A673 (cell line): ENCODE measurements at regions not wholly inside any gene's neighbourhood (a gene's known extent, or its start where the extent isn't known, plus 50 kb on each side); places are given as distances from the start of the nearest gene placed in this dataset.

ENCODE experiments used
- BruUV-seq: library from RNA; stranded (reverse); fragments of 400-500 nt; replicated peaks from 2 replicates; lab custom pipeline; 2021; lab: Mats Ljungman, UMichigan
- CTCF ChIA-PET: fragments of 300-600 bp; sonication (Branson Sonifier 250); formaldehyde crosslinking; loops from one replicate; lab custom pipeline; 2022; ENCODE audit warnings: antibody characterized with exemption; lab: Charles Lee
- POLR2A ChIA-PET: fragments of 300-600 bp; sonication (Branson Sonifier 250); formaldehyde crosslinking; loops from one replicate; lab custom pipeline; 2022; ENCODE audit warnings: antibody characterized with exemption; ENCODE audit not compliant: low non-redundant PET; lab: Charles Lee
- DNase-seq: peaks from one replicate; pipeline ENCODE4 v3.0.0-alpha.2; 2015; ENCODE audit warnings: low spot score
- H3K27ac ChIP-seq: fragments of 200-600 bp; sonication (generic); 2 replicates; pipeline ENCODE4 v1.5.1; 2016; ENCODE audit warnings: mixed run types, low read depth, mild to moderate bottlenecking, mixed read lengths, antibody characterized with exemption, low read length; ENCODE audit not compliant: poor library complexity, severe bottlenecking
- H3K27me3 ChIP-seq: fragments of 200-600 bp; sonication (generic); replicated peaks from 2 replicates; pipeline ENCODE4 v1.6.1; 2017; ENCODE audit warnings: mixed run types, low read depth, mild to moderate bottlenecking, mixed read lengths, antibody characterized with exemption, low read length; ENCODE audit not compliant: insufficient read depth, poor library complexity
- H3K36me3 ChIP-seq: fragments of 200-600 bp; sonication (generic); 2 replicates; pipeline ENCODE4 v1.6.1; 2016; ENCODE audit warnings: mixed run types, mild to moderate bottlenecking, mixed read lengths, antibody characterized with exemption, low read length; ENCODE audit not compliant: insufficient read depth, poor library complexity, severe bottlenecking
- H3K4me1 ChIP-seq: fragments of 200-600 bp; sonication (generic); 2 replicates; pipeline ENCODE4 v1.6.1; 2017; ENCODE audit warnings: mixed run types, mild to moderate bottlenecking, mixed read lengths, antibody characterized with exemption, low read length; ENCODE audit not compliant: insufficient read depth, poor library complexity, severe bottlenecking
- H3K4me3 ChIP-seq: fragments of 200-600 bp; sonication (generic); 2 replicates; pipeline ENCODE4 v1.5.1; 2016; ENCODE audit warnings: low read depth, mixed run types, mild to moderate bottlenecking, mixed read lengths, low read length; ENCODE audit not compliant: poor library complexity, severe bottlenecking
- H3K9me3 ChIP-seq: fragments of 200-600 bp; sonication (generic); 2 replicates; pipeline ENCODE4 v1.6.1; 2016; ENCODE audit warnings: mixed run types, low read depth, mild to moderate bottlenecking, mixed read lengths, antibody characterized with exemption, low read length; ENCODE audit not compliant: poor library complexity, severe bottlenecking
- CTCF ChIP-seq: fragments of 300-800, 200-600 bp; sonication (generic); conservative IDR thresholded peaks from 2 replicates; pipeline ENCODE4 v1.5.1; 2017; ENCODE audit warnings: low read depth, mild to moderate bottlenecking, antibody characterized with exemption, low read length, moderate library complexity, mixed read lengths
- EZH2 ChIP-seq: fragments of 200-600 bp; sonication (generic); IDR thresholded peaks from 2 replicates; pipeline ENCODE4 v1.6.1; 2017; ENCODE audit warnings: borderline replicate concordance, low read depth, mild to moderate bottlenecking, mixed read lengths, antibody characterized with exemption, low read length; ENCODE audit not compliant: poor library complexity, severe bottlenecking
- intact Hi-C: fragments of 100-400 bp; cut with micrococcal nuclease; formaldehyde crosslinking; loops from one replicate; pipeline ENCODE4 v1.10.0; 2022; ENCODE audit not compliant: unreplicated experiment

DNA sequence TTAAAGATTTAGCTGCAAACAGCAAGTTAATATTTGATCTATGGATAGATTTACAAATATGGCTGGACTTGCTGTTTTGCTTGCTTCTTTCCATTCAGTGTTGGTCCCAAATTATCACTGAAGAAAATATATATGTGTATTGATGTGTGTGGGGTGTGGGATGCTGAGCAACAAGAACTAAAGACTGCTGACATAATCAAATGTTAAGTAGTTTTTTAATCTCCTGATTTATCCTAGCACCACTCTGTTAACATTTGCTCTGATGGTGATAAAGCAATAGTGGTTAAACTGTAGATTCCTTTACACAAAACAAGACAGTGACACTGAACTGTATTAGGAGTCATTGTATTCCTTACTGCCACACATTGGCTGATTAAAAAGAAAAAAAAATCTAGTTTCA is 1023.5 kb upstream of the B3GALT2 start:
- no TSS peak for BruUV-seq
- CTCF ChIA-PET, result no interaction called here
- no peak for TF ChIP-seq EZH2
- TF ChIP-seq CTCF, result no peak
- Histone ChIP-seq H3K36me3 (no peaks in the 10 kb centered on the region), H3K9me3 (no peaks in the 10 kb centered on the region), H3K4me1 (no peaks in the 10 kb centered on the region), H3K27me3 (no peaks in the 10 kb centered on the region), H3K4me3 (no peak overlapping the region), H3K27ac (no peak overlapping the region)
- no peak for DNase-seq
- intact Hi-C loops, result no loop called here
- POLR2A ChIA-PET, result no interaction called here

DNA sequence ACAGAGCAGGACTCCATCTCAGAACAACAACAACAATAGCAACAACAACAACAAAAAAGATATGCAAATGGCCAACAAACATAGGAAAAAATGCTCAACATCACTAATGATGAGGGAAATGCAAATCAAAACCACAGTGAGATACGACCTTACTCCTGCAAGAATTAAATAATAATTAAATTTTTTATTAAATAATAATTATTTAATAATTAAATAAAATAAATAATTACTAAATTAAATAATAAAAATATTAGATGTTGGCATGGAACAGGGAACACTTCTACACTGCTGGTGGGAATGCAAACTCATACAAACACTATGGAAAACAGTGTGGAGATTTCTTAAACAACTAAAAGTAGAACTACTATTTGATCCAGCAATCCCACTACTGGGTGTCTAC is 1022.3 kb upstream of the B3GALT2 start:
- POLR2A ChIA-PET, result no interaction called here
- no peaks in the 10 kb centered on the region for H3K9me3 ChIP-seq
- BruUV-seq, result no TSS peak

DNA sequence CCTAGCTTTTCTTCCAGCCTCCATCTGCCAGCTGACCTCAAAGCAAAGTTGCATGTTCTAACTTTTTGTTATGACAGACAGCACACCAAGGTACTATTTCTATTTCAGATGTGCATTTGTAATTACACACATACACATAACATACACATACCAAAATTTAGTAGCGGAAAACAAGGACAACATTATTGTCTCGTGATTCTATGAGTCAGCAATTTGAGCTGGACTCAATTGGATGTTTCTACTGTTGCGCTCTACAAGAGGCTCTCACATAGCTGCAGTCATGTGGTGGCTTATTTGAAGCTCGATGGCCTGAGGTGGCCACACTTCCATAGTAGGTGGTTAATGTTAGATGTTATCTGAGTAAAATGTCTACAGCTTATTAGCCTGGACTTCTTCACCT is 1010.1 kb upstream of the B3GALT2 start:
- no peaks in the 10 kb centered on the region for H3K4me1 ChIP-seq
- BruUV-seq, result no TSS peak
- H3K27me3 ChIP-seq, result no peaks in the 10 kb centered on the region
- CTCF ChIA-PET, result no interaction called here
- TF ChIP-seq CTCF, result no peak
- no peak for TF ChIP-seq EZH2
- POLR2A ChIA-PET, result no interaction called here
- H3K27ac ChIP-seq, result no peak overlapping the region
- H3K9me3 ChIP-seq, result no peaks in the 10 kb centered on the region
- no peak overlapping the region for H3K4me3 ChIP-seq
- DNase-seq, result no peak
- H3K36me3 ChIP-seq, result no peaks in the 10 kb centered on the region
- intact Hi-C loops, result no loop called here

More for the DNA sequence above, 1022.3 kb upstream of the B3GALT2 start:
- no peaks in the 10 kb centered on the region for H3K36me3 ChIP-seq
- no peaks in the 10 kb centered on the region for H3K27me3 ChIP-seq
- H3K4me3 ChIP-seq, result no peak overlapping the region
- CTCF ChIA-PET, result no interaction called here
- TF ChIP-seq CTCF (no peak), EZH2 (no peak)
- no peak for DNase-seq
- H3K27ac ChIP-seq, result no peak overlapping the region
- no peaks in the 10 kb centered on the region for H3K4me1 ChIP-seq
- intact Hi-C loops, result no loop called here
